NCI-H510A (cell line): ENCODE measurements at regions not wholly inside any gene's neighbourhood (a gene's known extent, or its start where the extent isn't known, plus 50 kb on each side); places are given as distances from the start of the nearest gene placed in this dataset.
"Not testable (repeated sequence)": the region's sequence is repeated elsewhere in the genome, so short reads cannot be mapped to it uniquely, and the experiment has no call there.

Source experiments
- DNase-seq: peaks from one replicate; lab custom pipeline; 2025; lab: John Stamatoyannopoulos, UW

DNA sequence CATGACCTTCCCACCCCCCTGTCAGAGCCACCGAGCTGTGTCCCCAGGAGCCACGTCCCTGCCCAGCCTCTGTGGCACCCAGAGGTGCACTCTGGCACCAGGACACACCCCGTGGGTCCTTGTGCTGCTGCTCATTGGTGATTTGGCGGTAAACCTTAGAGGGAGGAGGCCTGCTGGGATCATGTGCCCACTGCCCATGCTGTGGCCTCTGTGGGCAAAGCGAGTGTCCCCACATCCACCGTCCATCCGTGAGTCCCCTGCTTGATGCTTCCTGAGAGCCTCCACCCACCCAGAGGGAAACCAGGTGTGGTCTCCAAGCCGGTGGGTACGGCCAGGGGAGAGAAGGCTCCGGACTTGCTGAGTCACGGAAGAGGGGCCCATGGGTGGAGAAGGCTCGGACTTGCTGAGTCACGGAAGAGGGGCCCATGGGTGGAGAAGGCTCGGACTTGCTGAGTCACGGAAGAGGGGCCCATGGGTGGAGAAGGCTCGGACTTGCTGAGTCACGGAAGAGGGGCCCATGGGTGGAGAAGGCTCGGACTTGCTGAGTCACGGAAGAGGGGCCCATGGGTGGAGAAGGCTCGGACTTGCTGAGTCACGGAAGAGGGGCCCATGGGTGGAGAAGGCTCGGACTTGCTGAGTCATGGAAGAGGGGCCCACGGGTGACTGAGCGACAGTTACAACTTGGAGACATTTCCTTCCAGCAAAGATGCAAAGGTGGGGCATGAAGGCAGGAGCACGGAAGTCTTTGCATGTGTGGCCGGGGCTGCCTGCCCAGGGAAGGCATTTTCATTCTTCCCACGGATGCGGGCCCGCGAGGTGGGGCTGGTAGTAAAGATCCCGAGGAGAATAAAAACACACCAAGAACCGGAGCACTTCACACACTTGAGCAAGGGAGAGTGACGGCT, 49.6 kb upstream of the ZNF469 start:
- not testable (repeated sequence) for DNase-seq
